ENCODE measurements at regions not wholly inside any gene's neighbourhood (a gene's known extent, or its start where the extent isn't known, plus 50 kb on each side); places are given as distances from the start of the nearest gene placed in this dataset.

DNA sequence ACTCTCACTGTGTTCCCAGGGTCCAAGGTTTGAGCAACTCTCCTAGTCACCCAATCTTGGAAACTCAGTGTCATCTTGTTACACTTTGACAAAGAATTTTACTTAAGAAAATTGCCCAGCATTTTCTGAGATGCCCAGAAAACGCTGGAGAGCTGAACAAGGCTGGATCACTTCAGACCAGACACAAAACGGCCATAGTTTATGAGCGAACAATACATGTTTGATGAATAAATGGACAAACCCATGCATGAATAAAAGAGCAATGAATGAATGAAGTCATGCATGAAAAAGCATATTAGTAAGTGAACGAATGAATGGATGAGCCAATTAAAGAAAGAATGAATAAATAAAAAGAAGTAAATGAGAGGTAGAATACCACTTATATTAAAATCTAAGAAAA lies 103.8 kb downstream of the MATN1 start:
- TF ChIP-seq CTCF (IDR thresholded peaks at IDR 0.05) (no peak), EP300 (IDR thresholded peaks at IDR 0.05) (no peak)

Data from esophagus muscularis mucosa (tissue), 3 donors.